ENCODE measurements at regions not wholly inside any gene's neighbourhood (a gene's known extent, or its start where the extent isn't known, plus 50 kb on each side); places are given as distances from the start of the nearest gene placed in this dataset.

- TF ChIP-seq CTCF (IDR thresholded peaks at IDR 0.05) (no peak), POLR2A (IDR thresholded peaks at IDR 0.05) (no peak)
Measured at GRCh38 chr17:77892031-77892430, 66.5 kb upstream of the TNRC6C start.

All from stomach (tissue), 4 donors.